DMS79 treated with DMSO at 0.1 percent for 48 hours (cell line): ENCODE measurements at regions not wholly inside any gene's neighbourhood (a gene's known extent, or its start where the extent isn't known, plus 50 kb on each side); places are given as distances from the start of the nearest gene placed in this dataset.

Experiments used
- DNase-seq: peaks from one replicate; lab custom pipeline; 2025; lab: John Stamatoyannopoulos, UW

DNA sequence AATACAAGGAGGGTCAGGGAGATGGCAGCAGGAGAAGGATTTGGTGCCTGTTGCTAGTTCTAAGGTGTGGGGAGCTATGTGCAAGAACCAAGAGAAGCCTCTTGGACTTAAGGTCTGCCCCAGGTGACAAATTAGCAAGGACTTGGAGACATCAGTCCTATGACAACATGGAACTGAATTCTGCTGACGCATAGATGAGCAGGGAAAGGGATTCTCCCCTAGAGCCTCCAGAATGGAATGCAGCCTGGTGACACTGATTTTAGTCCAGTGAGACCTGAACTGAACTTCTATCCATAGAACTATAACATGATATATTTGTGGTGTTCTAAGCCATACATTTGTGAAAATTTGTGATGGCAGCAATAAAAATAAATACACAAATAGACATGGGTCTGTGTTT, 215.6 kb downstream of the ESM1 start:
- no peak for DNase-seq

DNA sequence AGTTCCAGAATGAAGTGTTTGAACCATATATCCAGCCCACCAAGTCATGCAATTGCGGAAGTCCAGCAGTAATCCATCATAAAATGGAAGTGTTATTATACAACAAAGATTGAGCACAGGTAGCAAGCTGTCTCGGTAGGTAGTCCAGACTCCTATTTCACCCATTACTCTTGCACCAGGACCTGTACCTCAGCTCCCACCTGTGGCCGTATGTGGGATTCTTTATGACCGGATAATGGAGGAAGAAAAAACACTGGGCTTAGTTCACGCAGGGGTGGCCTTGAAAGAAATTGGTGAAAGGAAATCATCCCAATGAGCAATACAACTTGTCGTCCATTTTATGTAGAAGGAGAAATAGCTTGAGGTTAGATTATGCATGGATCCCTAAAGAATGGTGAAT, 216.3 kb downstream of the ESM1 start:
- DNase-seq, result no peak

DNA sequence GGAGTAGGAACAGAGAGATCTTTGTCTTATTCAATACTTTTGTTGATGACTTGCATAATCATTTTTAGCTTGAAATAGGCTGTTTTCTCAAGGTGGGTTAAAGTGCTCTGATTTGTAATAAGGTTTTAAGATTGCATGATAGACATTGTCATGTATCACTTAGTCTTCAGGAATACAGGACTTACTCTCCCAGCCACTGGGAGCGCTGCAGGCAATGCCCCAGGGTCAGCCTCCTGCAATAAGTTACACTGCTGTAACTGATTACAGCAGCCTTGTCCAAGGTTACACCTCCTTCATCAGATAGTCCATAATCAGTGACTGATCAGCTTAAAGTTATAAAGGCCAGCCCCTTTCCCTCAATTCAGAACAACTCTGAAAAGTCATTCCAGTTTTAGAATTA, 218.6 kb downstream of the ESM1 start:
- no peak for DNase-seq

DNA sequence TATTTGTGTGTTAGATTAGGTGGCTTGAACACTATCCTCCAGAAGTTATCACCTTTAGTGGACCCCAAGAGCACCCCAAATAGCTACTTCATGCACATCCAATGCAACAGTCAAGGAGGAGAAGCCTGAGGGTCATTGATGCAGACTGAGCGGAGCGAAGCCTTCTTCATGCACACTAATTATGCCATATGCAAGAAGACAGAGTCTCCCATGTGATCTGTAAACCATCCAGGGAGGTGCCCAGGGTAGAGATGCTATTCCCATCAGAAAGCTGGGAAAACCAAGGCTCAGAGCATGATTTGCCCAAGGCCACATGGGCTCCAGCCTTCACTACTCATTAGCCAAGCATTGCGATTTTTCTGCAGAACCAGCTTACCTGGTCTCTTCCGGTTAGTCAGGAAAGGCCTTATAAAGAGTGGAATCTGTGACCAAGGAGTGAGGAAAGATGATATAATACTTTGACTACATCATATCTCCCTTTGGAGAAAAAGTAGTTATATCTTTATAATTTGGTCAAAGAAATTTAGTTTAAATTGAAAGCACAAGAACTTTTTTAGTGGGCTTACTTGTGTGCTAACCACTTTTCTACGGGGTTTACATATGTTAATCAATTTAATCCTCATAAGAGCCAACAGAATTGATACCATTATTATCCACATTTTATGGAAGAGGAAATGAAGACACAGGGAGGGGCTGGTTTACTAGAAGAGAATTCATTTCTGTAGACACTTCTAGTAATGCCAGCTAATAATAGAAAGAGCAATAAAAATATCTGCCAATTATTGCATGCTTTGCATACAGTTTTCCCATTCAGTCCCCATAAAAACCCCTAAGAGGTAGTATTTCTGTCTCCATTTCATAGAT, 220.0 kb downstream of the ESM1 start:
- no peak for DNase-seq

DNA sequence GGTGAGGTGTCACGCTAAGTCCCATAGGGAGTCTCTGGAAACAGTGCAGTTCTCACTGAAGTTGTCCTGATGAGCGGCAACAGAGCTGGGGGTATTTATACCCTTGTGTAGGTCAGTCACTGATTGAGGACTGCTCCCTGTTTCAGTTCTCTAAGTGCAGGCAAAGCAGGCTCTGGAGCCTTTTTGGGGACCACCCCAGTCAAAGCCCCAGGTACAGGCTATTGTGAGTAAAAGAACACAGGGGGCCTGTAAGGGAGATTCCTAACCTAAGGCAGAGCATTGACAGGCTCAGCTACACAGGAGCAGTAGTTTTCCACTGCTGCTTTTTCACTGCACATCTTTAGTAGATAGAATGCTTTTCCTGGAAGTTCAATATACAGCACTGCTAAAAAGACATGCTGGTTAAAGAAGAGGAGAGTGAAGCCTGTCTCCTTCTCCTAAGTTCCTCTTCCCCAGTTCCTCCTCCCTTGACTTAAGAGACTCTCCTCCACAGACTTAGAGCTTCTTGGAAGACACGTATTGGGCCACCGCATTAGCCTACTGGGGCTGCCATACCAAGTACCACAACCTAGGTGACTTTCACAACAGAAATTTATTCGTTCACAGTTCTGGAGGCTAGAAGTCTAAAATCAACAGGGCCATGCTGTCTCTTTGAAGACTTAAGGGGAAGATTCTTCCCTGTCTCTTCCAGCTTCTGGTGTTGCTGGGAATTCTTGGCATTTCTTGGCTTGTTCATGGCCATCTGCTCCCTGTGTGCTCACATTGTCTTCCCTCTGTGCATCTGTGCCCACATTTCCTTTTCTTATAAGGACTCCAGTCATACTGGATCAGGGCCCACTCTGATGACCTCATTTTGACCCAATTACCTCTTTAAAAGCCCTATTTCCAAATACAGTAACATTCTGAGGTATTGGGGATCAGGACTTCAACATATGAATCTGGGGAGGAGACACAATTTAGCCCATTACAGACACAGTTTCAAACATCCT, 221.0 kb downstream of the ESM1 start:
- no peak for DNase-seq

DNA sequence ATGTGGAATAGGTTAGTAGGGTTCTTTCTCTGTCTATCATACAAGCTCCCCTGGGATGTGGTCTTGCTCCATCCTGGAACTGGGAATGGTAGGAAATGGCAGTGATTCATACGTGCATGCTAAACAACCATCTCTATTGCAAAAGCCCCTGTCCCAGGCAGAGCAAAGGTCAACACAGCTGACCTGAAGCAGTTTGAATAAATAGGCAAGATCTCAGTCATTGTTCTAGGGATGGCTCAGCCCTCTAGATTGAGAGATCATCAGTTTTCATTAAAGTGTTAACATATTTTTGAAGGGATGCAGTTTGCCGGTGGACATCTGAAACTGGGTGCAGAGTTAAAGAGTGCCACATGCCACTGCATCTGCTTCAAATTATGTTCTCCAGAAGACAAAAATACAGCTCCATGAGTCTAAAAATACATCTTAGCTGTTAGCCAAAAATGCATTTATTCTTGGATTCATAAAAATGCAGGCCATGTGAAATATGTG, 224.1 kb downstream of the ESM1 start:
- DNase-seq, result no peak

DNA sequence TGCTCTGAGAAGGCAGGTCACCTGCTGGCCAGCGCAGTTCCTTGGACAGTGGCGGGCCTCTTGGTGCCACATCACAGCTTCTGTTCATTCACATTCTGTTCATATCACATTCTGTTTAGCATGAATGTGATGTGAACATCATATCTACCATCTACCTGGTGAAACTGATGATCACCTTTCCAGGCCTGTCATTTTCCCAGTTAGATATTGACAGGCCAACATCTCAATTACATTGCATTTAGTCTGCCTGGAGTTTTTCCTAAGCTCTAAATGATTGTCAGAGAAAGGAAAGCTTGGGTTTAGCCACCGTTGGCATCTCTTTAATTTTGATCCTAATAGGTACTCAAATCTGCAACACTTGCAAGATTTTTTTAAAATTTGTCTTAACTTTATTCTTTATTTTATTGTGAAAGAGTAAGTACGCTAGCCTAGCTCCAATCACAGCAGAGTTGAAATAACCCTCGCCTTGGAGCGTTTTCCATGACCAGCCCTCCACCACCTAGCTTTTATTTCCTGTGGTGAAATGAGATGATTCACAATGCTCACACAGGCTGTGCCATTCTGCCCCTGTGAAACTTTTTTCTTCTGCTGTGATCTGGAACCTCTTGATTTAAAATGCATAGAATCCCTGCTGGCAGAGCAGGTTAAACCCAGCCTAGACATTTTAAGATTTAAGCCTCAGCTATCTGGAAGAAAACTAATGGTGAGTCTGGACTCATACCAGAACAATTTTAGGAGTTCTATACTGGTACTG, 225.0 kb downstream of the ESM1 start:
- no peak for DNase-seq

DNA sequence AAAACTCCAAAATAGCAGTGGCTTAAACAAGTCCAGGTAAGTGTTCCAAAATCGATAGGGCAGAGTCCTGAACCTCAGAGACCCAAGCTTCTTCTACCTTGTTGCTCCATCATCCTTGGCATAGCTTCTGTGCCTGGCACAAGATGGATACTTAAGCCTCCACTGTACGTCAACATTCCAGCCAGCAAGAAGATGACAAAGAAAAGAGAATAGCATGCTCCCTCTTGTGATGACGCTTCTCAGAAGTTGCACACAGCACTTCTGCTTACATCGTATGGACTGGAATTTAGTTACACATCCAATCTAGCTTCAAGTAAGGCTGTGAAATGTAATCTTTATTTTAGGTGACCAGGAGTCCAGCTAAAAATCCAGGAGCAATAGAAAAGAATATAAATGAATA, 227.4 kb downstream of the ESM1 start:
- no peak for DNase-seq

DNA sequence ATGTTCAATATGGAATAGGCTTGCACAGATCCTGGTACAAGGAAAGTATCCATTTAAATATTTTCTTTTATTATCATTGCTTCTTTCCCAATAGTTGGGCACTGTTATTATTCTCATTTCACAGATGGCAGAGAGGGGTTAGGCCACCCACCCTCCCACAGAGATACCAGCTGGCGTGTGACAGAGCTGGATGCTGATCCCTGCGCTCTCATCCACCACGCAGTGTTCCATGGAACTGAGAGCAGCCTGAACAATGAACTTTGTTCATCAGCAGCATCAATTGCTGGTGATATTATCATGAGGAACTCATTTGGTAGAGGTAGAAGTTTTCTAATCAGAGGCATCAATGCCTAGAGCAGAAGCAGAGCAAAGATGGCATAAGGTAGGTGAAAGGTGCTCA, 227.9 kb downstream of the ESM1 start:
- no peak for DNase-seq

DNA sequence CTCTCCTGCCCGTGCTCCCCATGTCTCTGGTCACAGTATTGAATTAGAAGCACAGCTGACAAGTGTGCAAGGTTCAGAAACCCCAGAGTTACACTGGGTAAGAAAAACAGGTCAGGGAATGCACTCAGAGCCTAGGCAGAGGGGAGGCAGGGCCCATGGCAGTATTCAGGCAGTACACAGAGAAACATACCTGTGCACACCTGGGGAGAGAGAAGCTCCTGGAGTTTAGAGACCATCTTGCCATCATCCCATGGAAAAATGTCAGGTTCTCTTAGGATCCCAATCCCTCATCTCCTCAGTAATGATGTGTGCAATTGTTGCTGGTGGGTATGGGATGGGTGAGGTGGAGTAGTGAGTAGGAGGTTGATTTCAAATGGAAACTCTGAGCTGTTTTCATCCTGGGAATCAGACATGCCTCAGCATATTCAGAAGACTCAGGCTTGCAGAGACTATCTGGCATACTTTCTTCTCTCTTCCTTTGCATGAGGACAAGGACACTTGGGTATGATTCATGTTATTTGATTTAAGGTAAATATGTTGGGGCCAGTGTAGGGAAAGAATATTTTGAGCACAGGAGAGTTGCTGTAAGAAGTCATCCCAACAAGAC, 228.5 kb downstream of the ESM1 start:
- no peak for DNase-seq

DNA sequence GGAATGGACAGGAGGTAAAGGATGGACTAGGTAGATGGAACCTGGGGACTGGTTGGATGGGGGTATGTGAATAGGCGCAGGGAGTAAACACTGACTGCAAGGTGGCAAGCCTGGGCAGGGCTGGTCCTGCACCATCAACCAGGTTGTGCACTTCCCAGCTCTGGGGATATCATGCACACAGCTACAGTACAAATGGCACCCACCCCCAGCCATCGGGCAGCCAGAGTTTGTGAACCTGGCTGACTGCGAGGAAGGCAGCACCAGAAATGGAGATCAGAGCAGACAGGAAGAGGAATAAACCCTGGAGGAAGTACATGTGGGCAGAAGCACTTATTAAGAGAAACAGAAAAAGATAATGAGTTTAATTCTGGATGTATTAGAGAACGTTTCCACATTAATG, 229.1 kb downstream of the ESM1 start:
- DNase-seq, result no peak

DNA sequence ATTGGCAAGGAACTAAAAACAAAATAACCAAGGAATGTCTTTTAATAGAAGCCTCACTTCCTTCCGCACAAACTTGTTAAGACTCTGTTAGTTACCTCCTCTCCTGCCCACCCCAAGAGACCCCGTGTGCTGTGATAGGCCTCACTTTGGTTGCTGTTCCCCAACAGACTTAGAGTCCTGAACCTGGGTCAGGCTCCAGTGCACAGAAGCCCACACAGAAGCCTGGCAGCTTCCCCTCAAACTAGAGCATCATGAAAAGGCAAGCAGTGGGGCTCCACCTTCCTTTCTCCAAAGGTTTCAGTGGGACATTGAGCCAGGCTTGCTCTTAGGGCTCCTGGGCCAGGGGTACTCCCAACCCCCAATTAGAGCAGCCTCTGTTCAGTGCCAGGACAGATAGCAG, 230.5 kb downstream of the ESM1 start:
- no peak for DNase-seq

DNA sequence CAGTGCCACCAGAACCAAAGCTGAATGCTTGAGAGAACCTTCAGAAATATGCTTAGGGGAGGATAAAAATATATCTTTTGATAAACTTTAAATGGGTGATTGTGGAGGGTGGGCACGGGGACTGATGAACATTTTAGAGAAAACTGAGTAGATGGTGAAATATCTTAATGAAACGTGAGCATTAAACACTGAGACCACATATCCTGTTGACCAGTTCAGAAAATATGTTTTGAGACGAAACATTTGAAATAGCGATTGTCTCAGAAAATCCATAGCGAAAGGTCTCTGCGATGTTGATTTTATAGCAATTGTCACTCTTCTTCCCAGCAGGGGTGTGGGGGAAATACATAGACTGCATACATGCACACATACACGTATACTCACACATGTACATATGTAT, 231.0 kb downstream of the ESM1 start:
- DNase-seq, result no peak

DNA sequence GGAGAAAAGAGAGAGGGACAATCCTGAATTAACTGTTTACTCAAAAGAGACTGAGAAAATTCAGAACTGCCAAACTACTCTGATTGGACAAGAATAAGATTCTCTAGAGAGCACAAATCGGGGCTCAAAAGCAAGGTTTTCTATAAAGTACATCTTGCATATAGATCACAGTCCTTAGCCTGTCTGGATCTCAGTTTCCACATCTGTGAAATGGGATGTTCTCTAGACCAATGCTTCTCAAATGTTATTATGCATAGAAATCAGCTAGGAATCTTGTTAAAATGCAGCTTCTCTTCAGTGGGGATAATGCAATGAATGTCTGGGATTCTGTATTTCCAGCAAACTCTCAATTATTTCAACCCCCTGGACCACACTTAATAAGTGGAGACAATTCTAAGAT, 231.6 kb downstream of the ESM1 start:
- no peak for DNase-seq

DNA sequence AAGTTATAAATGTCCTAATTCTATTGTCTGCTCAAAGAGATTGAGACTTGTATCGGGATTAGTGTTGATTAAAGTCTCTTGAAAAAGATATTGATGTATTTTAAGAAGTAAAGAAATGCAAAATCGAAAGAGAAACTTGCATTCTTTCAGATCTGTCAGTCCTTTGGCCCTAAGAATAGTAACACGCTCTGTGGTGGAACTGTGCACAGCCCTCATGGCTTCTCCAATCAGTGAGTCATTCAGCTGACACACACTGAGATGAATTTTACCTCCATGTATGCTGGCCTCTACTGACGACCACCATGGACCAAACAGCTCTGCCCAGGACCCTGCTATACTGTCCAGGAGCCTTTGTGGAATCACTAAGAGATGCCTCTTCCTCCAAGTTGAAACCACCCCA, 232.4 kb downstream of the ESM1 start:
- no peak for DNase-seq

DNA sequence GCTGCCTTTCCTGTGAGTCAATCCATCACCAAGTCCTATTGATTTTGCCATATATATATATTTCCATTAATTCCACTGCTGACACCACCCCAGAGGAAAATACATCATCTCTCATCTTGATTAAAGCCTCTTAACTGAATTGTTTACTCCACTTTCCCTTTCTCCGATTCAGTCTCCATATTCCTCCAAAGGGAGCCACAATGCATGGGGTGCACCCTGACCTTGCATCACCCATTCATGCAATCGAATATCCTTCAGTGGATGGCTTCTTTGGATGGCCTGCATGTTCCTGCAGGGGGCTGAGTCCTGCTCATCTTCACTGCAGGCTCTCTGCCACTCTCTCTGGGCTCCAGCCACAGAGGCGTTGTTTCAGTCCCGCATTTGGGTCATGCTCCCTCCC, 231.0 kb downstream of the SNX18 start:
- no peak for DNase-seq

DNA sequence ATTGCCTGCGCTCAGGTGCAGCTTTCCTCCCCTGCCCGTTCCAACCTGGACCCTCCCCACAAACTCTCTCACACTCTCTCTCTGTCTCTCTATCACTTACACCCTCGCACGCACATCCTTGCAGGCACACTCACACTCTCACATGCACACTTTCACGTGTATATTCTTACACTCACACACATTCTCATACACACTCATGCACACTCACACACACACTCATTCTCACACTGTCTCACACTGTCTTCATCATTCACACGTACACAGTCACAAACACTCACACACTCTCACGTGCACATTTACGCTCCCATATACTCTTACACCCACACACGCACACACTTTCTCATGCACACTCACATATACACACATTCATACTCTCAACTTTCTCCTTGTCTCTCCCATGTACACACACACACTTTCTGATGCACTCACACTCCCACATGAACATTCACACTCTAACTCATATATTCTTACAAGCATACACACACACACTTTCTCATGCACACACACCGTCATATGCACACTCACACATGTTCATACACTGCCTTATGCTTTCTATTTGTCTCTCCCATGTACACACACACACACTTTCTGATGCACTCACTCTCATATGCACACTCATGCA, 229.3 kb downstream of the SNX18 start:
- DNase-seq, result no peak

DNA sequence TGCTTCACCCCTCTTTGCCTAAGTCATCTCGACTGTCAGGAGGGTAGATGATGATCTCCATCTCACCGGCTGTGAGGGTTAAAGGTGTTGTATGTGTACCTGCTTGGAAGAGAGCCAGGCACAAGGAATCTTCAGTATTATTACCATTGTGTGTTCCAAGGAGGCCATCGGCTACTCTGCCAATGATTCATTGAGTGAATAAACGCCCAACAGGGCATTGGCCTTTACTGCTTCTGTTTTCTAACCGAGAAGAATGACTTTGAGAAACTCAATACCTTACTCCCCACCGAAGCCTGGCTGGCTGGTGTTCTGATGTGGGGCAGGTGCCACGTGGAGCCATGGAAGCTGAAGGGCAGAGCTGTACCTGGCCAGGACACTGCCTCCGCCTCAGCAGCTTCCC, 228.8 kb downstream of the SNX18 start:
- DNase-seq, result no peak

DNA sequence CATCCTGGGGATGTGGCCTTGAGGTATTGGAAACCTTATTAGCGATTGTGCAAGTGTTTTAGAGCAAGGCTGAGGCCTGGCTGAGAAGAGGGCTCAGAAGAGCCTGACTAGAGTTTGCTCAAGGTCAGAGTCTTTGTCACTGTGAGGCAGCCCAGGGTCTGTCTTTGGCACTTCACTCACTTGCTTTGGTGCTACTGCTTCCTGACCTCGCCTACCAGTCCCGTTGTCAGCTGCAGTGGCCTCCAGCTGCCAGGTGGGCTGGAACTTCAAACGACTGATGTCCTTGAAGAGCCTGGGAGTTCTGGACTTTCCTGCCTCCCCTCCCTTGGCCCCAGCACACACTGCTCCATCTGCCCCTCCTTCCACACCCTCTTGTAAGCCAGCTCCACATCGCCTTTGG, 228.0 kb downstream of the SNX18 start:
- DNase-seq, result no peak

DNA sequence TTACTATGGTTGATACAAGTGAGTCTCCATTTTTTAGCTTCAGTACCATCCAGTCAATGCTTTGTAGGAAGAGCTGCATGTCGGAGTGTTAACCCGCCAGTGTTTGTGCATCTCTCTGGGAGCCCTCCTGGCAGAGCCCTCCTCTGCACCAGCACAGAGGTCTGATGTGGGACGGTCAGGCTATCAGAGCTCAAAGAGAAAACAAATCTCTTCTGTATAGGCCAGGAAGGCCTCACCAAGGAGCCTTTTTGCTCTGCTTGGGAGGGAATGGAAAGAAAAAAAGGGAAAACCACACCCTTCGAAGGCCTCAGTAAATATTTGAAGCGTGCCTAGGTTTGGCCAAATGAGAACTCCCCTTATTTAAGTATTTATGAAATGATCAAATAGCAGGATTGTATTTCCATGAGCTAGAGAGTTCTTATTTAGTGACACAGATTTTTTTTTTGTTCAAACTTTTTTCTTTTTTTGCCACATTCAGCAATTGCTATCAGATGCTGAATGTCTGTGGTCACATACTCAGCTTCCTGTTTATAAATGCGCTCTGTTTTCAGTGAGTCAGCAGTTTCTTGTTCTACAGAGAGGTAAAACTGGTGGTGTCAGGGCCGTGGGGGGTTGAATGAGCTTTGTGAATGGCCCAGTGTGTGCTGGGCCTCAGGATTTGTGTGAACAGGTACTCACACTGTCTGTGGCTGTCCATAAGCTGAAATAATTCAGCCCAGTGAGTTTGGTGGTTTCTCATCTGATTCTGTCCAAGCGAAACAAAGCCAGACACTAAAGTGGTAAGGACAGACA, 226.6 kb downstream of the SNX18 start:
- no peak for DNase-seq

DNA sequence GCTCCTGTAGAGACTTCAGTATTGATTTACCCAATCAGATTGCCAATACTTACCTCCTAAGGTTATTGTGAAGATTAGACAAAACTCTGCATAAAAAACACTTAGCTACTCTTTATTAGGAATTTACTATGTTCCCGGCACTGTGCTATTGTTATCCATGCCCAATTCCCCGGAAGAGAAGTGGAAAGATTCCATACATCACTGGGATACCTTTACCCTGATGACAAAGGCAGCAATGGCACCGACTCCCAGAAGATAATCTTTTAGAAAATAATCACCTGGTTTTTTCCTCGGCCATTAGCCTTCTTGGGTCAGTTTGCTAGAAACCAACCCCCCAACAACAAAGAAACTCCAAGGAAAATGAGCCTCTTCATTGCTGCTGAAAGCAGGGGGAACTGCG, 226.0 kb downstream of the SNX18 start:
- no peak for DNase-seq
